SK-N-SH (cell line): ENCODE measurements at regions not wholly inside any gene's neighbourhood (a gene's known extent, or its start where the extent isn't known, plus 50 kb on each side); places are given as distances from the start of the nearest gene placed in this dataset.

Source experiments
- CTCF ChIA-PET: fragments of 300-600, 350-600 bp; formaldehyde crosslinking; extraction: SDS; loops from one replicate; lab custom pipeline; 2021; lab: Yijun Ruan, JAX
- POLR2A ChIA-PET: fragments of 350-600 bp; sonication (Branson Sonifier 250); formaldehyde crosslinking; extraction: SDS; loops from one replicate; lab custom pipeline; 2020; ENCODE audit warnings: antibody characterized with exemption, inconsistent platforms; lab: Yijun Ruan, JAX
- DNase-seq: peaks from one replicate; pipeline ENCODE4 v3.0.0; 2012
- H2AFZ ChIP-seq: fragments of 200-600 bp; sonication (generic); 2 replicates; pipeline ENCODE4 v1.8.1; 2016; ENCODE audit warnings: antibody characterized with exemption, mild to moderate bottlenecking, low read depth
- H3F3A ChIP-seq: fragments of 200-600 bp; sonication (generic); replicated peaks from 2 replicates; pipeline ENCODE3; 2016; ENCODE audit warnings: antibody characterized with exemption, mild to moderate bottlenecking; ENCODE audit not compliant: insufficient read depth
- H3K27ac ChIP-seq, 2 experiments: fragments of 200-500 bp in 1 of 2; fragments of 200-600 bp in 1 of 2; sonication (Bioruptor generic) in 1 of 2; sonication (generic), shearing (Covaris generic) in 1 of 2; 2 replicates each; pipeline versions ENCODE4 v1.5.1 to v1.6.1; 2014 to 2016; ENCODE audit warnings: low read depth in 2 of 2, inconsistent platforms in 1 of 2, low read length in 1 of 2, mild to moderate bottlenecking in 1 of 2, mixed read lengths in 1 of 2
- H3K27me3 ChIP-seq: fragments of 200-600 bp; sonication (generic), shearing (Covaris generic); 2 replicates; pipeline ENCODE4 v1.6.1; 2016; ENCODE audit warnings: mixed run types; ENCODE audit not compliant: insufficient read depth
- H3K36me3 ChIP-seq, 2 experiments: fragments of 200-500 bp in 1 of 2; fragments of 200-600 bp in 1 of 2; sonication (Bioruptor generic) in 1 of 2; sonication (generic) in 1 of 2; replicated peaks in 1 of 2; 2 replicates each; pipeline versions ENCODE3 to v1.5.1; 2014 to 2016; ENCODE audit warnings: low read length in 1 of 2, mild to moderate bottlenecking in 1 of 2; ENCODE audit not compliant: insufficient read depth in 2 of 2, control insufficient read depth in 1 of 2
- H3K4me1 ChIP-seq, 2 experiments: fragments of 200-500 bp in 1 of 2; fragments of 200-600 bp in 1 of 2; sonication (Bioruptor generic) in 1 of 2; sonication (generic), shearing (Covaris generic) in 1 of 2; 2 replicates each; pipeline versions ENCODE4 v1.5.1 to v1.6.1; 2014 to 2016; ENCODE audit warnings: low read depth in 1 of 2, low read length in 1 of 2, mixed run types in 1 of 2; ENCODE audit not compliant: insufficient read depth in 2 of 2, control insufficient read depth in 1 of 2
- H3K4me2 ChIP-seq: fragments of 200-600 bp; sonication (generic), shearing (Covaris generic); 2 replicates; pipeline ENCODE4 v1.6.1; 2017; ENCODE audit warnings: mixed run types
- H3K4me3 ChIP-seq, 2 experiments: fragments of 200-500 bp in 1 of 2; fragments of 200-600 bp in 1 of 2; sonication (Bioruptor generic) in 1 of 2; sonication (generic), shearing (Covaris generic) in 1 of 2; 2 replicates each; pipeline versions ENCODE4 v1.5.1 to v1.8.1; 2014 to 2016; ENCODE audit warnings: low read depth in 2 of 2, inconsistent platforms in 1 of 2, low read length in 1 of 2, mild to moderate bottlenecking in 1 of 2, mixed read lengths in 1 of 2, moderate library complexity in 1 of 2
- H3K79me2 ChIP-seq: fragments of 200-600 bp; sonication (generic); 2 replicates; pipeline ENCODE4 v1.8.1; 2017; ENCODE audit warnings: mild to moderate bottlenecking; ENCODE audit not compliant: insufficient read depth
- H3K9ac ChIP-seq: fragments of 200-600 bp; sonication (generic); 2 replicates; pipeline ENCODE4 v1.6.1; 2017; ENCODE audit warnings: mixed run types
- H3K9me2 ChIP-seq: fragments of 200-600 bp; sonication (generic); 2 replicates; pipeline ENCODE4 v1.6.1; 2017; ENCODE audit warnings: mixed run types
- H3K9me3 ChIP-seq: fragments of 200-600 bp; sonication (generic); 2 replicates; pipeline ENCODE4 v1.6.1; 2017; ENCODE audit warnings: mixed run types, mild to moderate bottlenecking, moderate library complexity
- H4K20me1 ChIP-seq: fragments of 200-600 bp; sonication (generic); 2 replicates; pipeline ENCODE4 v1.6.1; 2017; ENCODE audit warnings: mild to moderate bottlenecking, mixed run types; ENCODE audit not compliant: insufficient read depth
- CHD2 ChIP-seq: fragments of 150-350 bp; IDR thresholded peaks from 2 replicates; pipeline ENCODE4 v1.6.1; 2018; ENCODE audit warnings: low read length; ENCODE audit not compliant: partially characterized antibody
- CTCF ChIP-seq: fragments of 200-600 bp; sonication (generic); IDR thresholded peaks from 2 replicates; pipeline ENCODE4 v1.6.1; 2017; ENCODE audit warnings: antibody characterized with exemption, mild to moderate bottlenecking, moderate library complexity
- FOXJ3 ChIP-seq: sonication (generic); formaldehyde crosslinking; IDR thresholded peaks from 2 replicates; pipeline ENCODE4 v1.5.1; 2020; ENCODE audit warnings: mild to moderate bottlenecking, missing genetic modification reagents
- FOXM1 ChIP-seq: IDR thresholded peaks from 2 replicates; pipeline ENCODE4 v1.4.0; 2012; ENCODE audit warnings: low read depth, mild to moderate bottlenecking
- IRF3 ChIP-seq: fragments of 150-350 bp; IDR thresholded peaks from 2 replicates; pipeline ENCODE4 v1.6.1; 2016; ENCODE audit warnings: mild to moderate bottlenecking, low read depth, low read length
- JUND ChIP-seq: IDR thresholded peaks from 2 replicates; pipeline ENCODE4 v1.4.0; 2012
- MAX ChIP-seq: IDR thresholded peaks from 2 replicates; pipeline ENCODE4 v1.4.0; 2012; ENCODE audit warnings: low read depth
- MXI1 ChIP-seq: IDR thresholded peaks from 2 replicates; pipeline ENCODE4 v1.6.1; 2012; ENCODE audit warnings: mild to moderate bottlenecking, low read depth, low read length, improper control_type of control experiment
- PBX3 ChIP-seq: IDR thresholded peaks from 2 replicates; pipeline ENCODE4; 2012
- RFX5 ChIP-seq: IDR thresholded peaks from 2 replicates; pipeline ENCODE4 v1.6.1; 2012; ENCODE audit warnings: mild to moderate bottlenecking, improper control_type of control experiment, low read length
- SIN3A ChIP-seq: IDR thresholded peaks from 2 replicates; pipeline ENCODE4 v1.6.1; 2012; ENCODE audit warnings: low read depth, mild to moderate bottlenecking, low read length, moderate library complexity, borderline replicate concordance
- TAF1 ChIP-seq: IDR thresholded peaks from 2 replicates; pipeline ENCODE4 v1.6.1; 2012; ENCODE audit warnings: low read depth, mild to moderate bottlenecking, low read length, moderate library complexity, borderline replicate concordance
- TEAD4 ChIP-seq: IDR thresholded peaks from 2 replicates; pipeline ENCODE4 v1.4.0; 2012; ENCODE audit warnings: mild to moderate bottlenecking, borderline replicate concordance; ENCODE audit not compliant: insufficient read depth
- USF2 ChIP-seq: fragments of 150-350 bp; IDR thresholded peaks from 2 replicates; pipeline ENCODE4 v1.6.1; 2017; ENCODE audit warnings: antibody characterized with exemption, low read length, low read depth, borderline replicate concordance
- YY1 ChIP-seq: IDR thresholded peaks from 2 replicates; pipeline ENCODE4 v1.4.0; 2012; ENCODE audit warnings: low read depth, mild to moderate bottlenecking
- ZBTB33 ChIP-seq: IDR thresholded peaks from 2 replicates; pipeline ENCODE4 v1.4.0; 2012; ENCODE audit warnings: low read depth, borderline replicate concordance
- WGBS: methylation state at CpG from one replicate; pipeline ENCODE4 v1.1.6; 2017; ENCODE audit warnings: low lambda C conversion rate; 5-methylcytosine and 5-hydroxymethylcytosine counted together

DNA sequence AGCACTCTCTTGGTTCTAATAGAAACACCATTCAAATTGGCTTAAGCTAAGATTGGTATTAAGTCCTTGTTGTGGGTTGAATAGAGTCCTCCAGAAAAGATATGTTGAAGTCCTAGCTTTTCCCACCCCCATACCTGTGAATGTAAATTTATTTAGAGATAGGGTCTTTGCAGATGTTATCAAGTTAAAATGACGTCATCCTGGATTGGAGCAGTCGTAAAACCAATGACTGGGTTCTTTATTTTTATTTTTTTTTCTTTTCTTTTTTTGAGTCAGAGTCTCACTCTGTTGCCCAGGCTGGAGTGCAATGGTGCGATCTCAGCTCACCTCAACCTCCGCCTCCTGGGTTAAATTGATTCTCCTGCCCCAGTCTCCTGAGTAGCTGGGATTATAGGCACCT lies 658.6 kb upstream of the RBFOX1 start:
- Histone ChIP-seq H3K27ac (no peak overlapping the region), H3K4me1 (no peaks in the 10 kb centered on the region), H4K20me1 (no peaks in the 10 kb centered on the region), H3K79me2 (no peaks in the 10 kb centered on the region), H3K9me2 (no peaks in the 10 kb centered on the region), H3K27me3 (no peaks in the 10 kb centered on the region), H3K4me2 (no peak overlapping the region), H3K9ac (no peak overlapping the region), H3K4me3 (no peak overlapping the region), H3F3A (no peaks in the 10 kb centered on the region), H3K36me3 (no peaks in the 10 kb centered on the region), H3K9me3 (no peaks in the 10 kb centered on the region), H2AFZ (no peak overlapping the region)
- DNase-seq, result no peak
- POLR2A ChIA-PET, result no interaction called here
- no peak for TF ChIP-seq JUND
- TF ChIP-seq FOXJ3, result no peak
- TF ChIP-seq MAX, result no peak
- no peak for TF ChIP-seq USF2
- no peak for TF ChIP-seq YY1
- no peak for TF ChIP-seq ZBTB33
- no peak for TF ChIP-seq MXI1
- no peak for TF ChIP-seq FOXM1
- no peak for TF ChIP-seq RFX5
- TF ChIP-seq CTCF, result no peak
- no peak for TF ChIP-seq CHD2
- no peak for TF ChIP-seq TEAD4
- TF ChIP-seq SIN3A, result no peak
- TF ChIP-seq PBX3, result no peak
- no peak for TF ChIP-seq IRF3
- TF ChIP-seq TAF1, result no peak
- 26% methylated on average over 4 of the region's 4 CpGs for WGBS
- CTCF ChIA-PET, result interaction anchor here (4.3 kb wide), 1 partner anchor 9 kb away, joined by 21 read pairs; no protein-coding TSS in a partner anchor
